Activated CD4-positive, CD25-positive, alpha-beta regulatory T cell treated with anti-CD3 and anti-CD28 coated beads, Interleukin-2, amount 50 U/mL, for 24 hours (primary cell): ENCODE measurements at regions not wholly inside any gene's neighbourhood (a gene's known extent, or its start where the extent isn't known, plus 50 kb on each side); places are given as distances from the start of the nearest gene placed in this dataset.

ENCODE experiments used
- ATAC-seq, 2 donors: fragments of 150-1000 bp; cut with Tn5 transposase; one replicate each; pipeline ENCODE4 v1.10.0; 2021; ENCODE audit warnings: mild to moderate bottlenecking in 1 of 2, moderate library complexity in 1 of 2

DNA sequence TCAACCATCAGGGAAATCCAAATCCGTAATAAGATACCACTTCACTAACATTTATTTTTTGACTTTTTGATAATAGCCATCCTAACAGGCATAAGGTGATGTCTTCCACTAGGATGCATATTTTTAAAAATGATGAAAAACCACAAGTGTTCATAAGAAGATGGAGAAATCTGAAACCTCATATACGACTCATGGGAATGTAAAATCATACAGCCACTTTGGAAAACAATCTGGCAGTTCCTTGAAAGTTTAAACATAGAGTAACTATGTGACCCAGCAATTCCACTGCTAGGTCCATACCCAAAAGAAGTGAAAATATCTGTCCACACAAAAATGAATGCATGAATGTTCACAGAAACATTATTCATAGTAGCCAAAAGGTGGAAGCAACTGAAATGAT lies 431.0 kb downstream of the ENC1 start:
- ATAC-seq, result no peak

DNA sequence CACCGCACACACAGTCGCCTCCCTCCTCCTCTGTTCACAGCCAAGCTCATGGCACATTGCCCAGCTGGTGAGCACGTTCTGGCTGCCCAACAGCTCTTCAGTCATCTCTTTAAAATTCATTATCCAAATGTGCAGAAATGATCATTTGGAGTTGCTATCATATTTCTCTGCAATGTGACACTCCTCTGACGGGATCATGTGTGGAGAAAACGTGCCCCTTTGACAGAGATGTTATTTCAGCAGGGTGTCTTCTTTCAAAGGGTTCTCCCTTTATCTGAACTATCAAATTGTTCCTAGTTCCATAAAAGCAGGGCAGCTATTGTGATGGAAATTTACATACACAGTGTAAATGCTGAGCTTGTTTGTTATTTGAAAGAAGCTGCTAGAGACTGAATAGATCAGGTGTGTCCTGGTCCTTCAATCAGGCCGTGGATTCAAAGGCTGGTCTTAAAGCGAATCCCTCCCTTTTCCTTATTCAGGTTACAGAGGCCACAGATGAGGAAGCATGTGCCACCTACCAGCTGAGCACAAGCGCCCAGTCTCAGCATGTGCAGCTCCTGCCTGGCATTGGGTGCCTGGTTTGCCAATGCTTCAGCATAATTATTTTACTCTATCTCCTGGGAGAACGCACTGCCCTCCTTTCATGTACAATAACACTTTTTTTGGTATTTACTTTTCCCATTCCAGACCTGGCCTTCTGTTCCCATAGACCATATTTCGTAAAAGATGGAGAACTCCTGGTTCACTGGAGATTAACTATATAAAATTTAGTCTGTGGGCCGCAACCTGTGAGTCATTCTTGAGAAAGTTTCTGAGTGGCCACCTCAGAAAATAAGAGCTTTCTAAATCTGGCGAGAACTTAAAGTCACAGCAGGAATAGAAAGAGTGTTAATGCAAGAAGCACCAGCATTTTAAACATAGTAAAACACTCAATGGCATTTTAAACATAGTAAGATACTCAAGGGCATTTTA lies 433.7 kb downstream of the ENC1 start:
- no peak for ATAC-seq

DNA sequence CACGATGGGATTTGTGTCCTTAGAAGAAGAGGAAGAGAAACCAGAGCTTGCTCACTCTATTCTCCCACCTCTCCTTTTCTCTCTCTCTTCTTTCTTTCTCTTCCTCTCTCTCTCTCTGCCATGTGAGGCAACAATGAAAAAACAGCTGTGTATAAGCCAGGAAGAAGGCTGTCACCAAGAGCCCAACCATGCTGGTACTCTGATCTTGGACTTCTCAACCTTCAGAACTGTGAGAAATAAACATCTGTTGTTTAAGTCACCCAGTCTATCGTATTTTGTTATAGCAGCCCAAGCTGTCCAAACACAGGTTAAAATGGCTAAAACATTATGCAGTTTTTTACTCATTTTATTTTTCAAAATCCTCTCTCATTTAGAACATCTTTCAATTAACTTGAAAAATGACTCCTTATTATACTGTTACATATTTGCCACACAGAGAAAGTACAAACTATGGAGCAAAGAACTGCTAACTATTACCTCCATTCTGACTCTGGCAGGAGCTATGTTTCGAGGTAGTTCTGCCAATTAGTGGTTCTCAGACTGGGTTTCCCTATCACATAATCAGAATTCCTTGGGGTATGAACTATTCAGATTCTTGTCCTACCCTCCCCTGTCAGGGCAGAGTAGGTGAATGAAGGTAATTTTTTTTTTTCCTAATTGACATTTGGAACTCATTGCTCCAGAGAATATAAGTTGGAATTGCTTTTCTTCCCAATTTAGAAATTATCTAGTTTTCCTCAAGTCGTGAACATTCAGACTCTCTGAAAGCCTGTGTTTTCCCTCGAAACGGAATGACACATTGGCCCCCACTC lies 434.6 kb downstream of the ENC1 start:
- ATAC-seq, result no peak

DNA sequence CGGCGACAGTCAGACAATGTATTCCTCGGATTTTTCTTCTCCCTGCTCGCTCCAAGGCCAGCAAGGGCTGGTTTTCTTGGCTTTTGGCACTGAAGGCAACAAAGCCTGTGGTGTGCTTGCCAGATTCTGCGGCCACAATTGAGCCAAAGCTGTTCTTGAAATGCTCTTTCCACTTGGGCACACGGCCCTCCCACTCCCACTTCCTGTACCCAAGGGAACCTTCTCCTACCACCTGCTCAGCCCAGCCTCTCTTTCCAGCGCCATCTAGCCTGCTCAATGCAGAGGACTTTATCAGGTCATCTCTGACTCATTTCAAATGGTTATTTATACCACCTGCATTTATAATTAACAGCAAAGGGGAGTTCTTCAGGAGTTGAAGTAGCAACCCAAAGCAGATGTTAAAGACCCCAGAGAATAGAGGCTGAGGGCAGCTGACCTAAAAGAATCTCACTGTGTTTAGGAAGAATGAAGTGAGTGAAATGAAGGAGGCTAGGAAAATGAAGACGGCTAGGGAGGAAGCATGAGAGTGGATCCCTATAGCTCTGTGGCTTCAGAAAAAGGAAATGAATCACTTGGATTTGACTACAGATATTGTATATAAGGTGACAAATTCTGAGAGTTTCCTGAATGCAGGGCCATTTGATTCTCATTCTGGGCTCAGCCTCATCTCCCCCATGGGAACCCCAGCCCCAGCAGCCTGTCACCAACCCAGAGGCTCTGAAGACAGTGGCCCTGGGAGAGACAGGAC lies 439.0 kb downstream of the ENC1 start:
- ATAC-seq, result peak in 1 of 2 donors; percentile 13

DNA sequence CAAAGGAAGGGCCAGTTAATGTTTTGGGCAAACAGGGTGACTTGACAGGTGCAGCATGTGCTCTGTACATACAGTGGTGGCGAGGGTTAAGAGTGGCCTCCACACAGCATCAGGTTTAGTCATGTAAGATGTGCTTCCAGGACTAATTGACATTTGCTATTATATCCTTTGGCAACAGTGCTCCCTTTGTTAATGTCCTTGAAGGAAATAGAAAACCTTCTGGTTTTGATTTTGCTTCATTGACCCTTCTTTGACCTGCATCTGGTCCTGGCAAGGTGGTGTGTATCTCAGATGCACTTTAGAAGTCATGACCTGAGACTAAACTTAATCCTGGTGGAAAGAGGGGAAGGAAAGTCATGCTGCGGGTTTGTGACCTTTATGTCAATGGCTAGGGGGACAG lies 440.0 kb downstream of the ENC1 start:
- no peak for ATAC-seq

DNA sequence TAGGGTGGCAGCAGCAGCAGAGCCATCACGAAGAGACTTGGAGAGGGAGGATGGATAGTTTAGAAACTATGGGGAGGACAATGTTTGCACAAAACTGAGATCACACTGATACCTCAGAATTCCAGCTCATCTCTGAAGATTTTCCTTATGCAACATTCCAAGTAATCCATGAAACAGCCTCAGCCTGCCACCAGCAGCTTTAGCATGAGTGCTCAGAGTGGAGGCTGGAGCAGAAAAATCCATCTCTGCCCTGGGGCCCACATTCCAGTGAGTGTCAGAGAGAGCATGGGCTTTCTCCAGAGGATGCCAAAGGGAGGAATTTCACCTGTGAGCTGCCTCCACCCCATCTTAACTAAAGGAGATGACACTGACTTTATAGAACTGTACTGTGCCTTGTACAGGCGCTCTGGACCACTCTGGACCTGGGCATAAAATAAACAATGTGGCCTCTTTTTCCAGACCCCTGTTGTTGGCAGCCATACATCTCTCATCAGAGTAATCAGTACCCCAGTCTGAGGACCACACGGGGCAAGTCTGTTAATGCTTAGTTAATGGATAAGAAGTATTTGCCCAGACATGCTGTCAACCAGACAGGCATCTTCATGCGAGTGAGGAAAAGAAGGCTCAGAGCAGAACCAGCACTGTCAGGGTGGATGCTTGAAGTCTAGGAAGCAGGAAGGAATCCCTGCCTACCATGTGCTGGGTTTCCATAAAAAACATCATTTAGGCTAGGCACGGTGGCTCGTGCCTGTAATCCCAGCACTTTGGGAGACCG lies 440.9 kb downstream of the ENC1 start:
- ATAC-seq, result no peak

DNA sequence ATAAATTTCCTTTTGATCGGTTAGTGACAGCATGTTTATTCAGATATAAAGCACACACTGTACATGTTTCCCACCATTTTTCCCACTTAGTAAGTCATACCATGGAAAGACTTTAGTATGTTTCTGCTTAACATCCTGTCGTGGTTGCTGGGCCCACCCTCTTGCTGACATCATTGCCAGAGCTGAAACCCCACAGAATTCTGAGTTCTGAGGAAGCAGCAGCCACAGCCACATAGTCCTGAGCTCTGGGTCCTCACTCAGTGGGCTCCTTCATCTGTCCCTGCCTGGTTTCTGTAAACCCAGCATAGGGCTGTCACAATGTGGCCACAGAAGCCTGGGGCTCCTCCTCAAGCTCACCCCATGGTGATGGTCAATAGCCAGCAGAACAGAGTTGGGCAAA lies 441.5 kb downstream of the ENC1 start:
- no peak for ATAC-seq

DNA sequence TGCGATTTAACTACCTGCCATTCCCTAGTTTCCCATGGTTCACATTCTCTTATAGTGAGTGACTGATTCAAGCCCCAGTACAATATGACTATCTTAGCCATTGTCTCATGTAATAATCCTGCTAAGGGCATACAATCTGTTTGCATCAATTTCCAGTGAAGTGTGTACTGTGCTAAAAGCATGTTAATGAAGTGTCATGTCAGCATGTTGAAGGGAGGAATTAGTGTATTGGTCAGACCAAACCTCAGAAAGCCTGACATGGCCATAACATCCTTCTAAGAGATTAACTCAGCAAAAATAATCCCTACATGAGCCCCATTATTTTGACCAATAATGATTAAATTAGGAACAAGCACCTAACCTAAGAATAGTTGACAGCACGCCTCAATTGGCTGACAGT lies 442.4 kb downstream of the ENC1 start:
- ATAC-seq, result no peak

DNA sequence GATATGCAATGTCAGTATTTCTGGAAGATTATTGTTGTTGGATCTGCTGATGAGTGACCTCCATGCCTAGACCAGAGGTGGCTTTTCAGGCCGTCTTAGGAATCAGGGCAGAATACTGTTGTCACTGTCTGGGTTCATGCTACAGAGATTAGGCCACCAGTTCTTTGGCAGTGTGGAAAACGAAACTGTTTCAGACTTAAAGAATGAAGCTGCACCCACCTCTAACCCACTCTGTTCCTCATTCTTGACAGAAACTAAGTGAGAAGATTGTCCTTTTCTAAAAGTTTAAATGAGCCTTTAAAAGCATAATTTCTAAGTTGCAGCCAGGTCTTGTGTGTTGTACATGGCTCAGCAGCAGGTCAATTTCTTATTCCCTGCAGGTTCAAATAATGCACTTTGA lies 444.3 kb downstream of the ENC1 start:
- ATAC-seq, result no peak

DNA sequence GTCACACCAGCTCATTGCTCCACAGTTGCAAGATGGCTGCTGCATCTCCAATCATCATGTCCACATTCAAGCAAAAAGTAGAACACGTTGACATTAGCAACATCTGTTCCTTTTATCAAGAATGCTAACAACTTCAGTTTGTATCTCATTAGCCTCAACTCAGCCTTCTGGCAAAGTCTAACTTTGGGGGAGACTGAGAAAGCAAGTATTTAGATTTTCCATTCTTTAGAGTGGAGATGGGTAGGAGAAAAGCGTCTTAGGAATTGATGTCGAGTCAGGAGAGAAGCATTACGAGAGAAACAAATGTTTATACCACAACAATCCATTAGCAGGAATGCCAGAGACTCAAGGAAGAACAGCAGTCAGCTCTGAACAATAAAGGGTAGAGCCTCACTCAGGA lies 446.3 kb downstream of the ENC1 start:
- no peak for ATAC-seq

DNA sequence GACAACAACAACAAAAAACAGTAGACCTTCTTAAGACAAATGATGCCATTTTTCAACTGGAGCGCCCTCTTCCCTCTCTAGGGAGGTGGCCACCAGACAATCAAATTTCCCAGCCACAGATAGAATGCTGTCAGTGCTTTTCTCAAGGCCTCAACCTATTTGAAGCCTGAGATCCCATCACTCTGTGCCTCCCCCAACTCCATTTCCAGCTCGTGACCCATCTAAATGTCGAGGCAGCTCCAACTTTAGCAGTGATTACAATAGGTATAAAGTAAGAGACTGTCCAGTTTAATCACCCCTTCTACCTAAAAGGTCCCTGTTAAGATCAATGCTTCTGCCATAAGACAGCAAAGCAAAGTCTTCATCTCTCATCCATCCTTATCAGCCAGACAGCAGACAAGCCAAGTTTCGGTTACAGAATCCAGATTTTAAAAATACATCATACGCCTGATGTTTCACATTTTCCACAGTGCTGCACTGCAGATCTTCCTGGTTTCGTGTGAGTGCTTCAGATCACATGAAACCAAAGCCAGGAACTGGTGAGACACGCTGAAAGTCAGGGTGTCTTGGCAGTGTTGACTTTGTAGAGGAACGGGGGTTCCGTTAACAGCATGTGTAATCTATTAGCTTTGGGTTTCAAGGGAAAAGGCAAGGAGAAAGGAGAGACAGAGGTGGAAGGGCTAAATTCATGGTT lies 447.8 kb downstream of the ENC1 start:
- no peak for ATAC-seq

DNA sequence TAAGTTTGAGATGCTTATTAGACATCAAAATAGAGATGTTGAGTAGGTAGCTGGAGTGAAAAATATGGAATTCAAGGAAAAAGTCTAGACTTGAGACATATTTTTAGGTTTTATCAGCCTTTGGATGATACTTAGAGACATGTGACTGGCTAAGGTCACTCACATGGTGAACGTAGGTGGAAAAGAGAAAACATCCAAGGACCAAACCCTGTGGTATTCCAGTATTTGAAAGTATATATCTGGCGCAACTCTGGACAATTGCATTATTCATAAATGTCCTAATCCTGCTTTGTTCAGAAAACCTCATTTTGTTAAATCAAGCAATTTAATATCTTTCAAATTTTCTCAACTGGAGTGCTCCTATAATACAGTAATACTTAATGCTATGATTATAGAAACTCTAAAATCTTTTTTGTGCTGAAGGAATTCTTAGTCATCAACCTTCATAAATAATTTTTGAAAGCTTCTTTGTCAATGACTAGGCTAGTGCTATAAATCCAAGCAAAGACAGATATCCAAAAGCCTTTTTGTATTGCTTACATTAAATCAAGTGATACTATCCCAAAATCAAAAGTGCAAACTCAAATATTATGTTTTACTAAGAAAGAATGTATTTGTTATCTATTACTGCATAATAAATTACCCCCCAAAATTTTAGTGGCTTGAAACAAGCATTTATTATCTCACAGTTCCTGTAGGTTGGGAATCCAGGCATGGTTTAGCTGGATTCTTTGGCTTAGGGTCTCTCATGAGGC lies 452.0 kb downstream of the ENC1 start:
- ATAC-seq, result no peak

DNA sequence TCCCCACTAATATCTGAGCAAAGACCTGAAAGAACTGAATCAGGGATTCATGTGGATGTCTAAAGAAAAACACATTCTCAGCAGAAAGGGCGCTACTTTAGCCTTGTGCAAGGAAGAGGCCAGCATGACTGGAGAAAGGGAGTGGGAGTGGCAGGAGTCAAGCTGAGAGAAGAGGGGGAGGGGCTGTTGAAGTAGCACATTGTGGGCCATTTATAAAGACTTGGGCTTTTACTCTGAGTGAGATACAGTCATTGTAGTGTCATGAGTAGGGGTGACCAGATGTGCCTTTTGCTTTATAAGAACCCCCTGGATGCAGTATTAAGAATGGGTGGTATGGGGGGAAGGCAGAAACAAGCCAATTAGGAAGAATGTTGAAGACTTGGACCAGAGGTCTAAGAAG lies 452.8 kb downstream of the ENC1 start:
- ATAC-seq, result no peak

DNA sequence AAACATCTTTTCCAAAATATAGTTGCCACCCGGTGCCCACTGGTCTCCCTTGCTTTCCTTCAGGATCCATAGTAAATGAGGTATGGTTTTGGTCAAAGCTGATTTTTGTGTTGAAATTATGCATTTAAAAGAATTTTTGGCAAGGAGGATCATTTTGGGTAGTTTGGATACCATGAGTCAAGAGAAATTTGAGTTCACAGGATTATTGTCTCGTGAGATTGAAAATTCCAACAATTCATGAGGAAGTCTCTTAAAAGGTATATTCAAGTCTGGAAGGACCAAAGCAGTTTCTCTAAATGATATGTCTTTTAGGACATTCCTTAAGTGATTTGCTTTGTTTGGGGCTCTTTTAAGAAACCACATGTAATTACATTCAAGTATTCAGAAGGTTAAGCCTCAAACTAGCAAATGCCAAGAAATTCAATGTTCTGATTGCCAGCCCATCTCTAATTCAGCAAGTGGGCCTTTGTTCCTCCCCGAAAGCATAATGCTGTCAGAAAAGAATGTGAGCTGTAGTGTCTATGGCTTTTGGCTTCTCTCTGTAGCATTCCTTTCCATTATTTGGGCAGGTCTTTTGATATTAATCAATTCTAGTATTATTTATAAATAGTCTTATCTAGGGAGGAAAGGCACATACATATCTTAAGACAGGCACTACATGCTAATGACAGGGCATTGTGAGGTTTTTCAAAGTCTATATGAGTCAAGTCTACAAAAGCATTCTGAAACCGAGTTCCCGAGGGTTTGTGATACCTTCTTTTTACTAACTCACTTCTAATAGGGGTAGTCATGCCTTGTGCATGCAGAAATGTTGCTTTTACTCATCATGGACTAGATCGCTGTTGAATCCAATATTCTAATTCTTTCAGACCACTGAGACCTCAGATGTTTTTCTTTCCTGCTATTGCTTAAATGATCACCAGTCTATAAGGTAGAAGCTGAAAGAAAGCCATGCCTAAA lies 453.9 kb downstream of the ENC1 start:
- ATAC-seq, result no peak

DNA sequence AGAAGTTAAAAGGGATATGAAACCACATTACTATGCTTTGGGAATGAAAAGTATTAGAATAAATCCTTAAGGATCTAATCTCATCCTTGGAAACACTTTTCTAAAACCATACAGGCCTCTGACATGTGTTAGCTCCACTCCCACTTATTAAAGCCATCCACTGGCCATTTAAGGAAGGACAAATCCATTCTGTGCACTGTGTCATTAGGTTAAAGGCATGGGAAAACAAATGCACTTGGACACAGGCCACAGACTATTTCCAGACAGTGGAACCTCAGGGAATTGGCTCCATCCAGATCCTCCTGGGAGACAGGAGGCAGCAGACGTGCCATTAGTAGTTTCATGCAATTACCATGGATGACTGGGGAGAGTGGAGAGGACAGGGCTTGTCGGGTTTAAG lies 454.9 kb downstream of the ENC1 start:
- ATAC-seq, result no peak

DNA sequence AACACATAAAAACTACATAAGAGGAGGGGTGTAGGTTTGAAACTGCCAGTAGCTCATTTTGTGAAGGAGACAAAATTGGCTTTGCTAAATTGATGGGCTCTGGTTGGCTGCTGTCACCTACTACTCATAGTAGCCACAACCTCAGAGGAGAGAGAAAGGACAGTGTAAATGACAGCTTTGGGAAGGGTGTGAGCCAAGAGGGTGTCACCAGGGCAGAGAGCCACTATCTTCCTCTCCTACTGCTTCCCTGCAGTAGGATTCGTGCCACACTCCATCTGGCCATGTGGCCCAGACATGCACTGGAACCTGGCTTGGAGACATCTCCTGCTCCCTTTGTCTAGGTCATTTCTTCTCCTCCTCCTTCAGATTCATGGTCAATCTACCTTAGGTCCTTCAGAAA lies 455.9 kb downstream of the ENC1 start:
- ATAC-seq, result no peak

DNA sequence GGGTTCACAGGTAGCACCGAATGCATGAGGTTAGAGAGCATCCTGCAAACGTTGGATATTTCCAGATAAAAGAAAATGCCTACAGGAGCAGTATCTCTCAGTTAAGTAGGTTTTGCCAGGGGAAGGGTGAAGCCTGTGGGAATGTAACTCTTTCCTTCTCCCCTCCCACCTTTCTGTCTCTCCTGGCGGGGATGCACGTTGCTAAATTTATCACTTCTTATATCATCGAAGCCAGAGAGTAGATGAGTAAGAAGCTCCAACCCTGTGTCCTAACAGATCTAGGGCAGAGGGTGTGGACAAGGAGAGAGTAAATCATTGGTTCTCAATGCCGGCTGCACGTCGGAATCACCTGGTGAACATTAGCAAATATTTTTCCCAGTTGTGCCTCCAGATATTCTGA lies 457.5 kb downstream of the ENC1 start:
- ATAC-seq, result no peak

DNA sequence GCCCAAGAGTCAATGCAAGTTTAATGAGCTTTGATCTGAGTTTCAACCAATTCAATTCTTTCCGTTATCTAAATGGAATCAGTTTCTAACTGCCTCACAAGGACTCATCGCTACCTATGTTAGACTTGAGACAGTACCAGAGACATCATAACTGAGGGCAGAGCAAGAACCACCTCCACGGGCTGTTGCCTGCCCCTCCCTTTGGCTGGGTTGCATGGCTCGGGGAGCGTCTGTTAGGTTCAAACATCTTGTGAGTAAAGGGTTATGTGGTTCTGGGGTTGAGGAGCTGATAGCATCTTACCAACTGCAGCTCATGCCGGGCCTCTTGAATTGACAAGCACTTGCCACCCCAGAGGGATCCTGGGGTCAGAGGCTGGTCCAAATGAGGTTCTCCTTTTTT lies 457.9 kb downstream of the ENC1 start:
- ATAC-seq, result peak in 1 of 2 donors; percentile 36

DNA sequence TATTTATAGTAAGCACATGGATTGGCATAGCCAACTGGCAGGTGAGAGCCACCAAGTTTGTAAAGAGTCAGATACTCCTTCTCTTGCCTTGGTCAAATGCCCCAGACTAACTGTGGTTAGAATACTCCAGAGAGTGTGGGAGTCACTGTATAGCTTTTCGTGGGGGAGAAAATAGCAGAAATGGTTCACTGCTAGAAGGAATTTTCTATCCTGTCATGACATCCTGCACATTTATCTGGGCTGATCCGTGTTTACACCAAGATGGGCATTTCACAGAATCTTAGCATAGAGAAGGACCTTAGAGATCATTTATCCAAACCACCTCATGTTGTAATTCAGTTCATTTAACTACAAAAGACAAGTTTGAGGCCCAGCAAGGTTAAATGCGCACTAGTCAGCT lies 460.8 kb downstream of the ENC1 start:
- no peak for ATAC-seq

DNA sequence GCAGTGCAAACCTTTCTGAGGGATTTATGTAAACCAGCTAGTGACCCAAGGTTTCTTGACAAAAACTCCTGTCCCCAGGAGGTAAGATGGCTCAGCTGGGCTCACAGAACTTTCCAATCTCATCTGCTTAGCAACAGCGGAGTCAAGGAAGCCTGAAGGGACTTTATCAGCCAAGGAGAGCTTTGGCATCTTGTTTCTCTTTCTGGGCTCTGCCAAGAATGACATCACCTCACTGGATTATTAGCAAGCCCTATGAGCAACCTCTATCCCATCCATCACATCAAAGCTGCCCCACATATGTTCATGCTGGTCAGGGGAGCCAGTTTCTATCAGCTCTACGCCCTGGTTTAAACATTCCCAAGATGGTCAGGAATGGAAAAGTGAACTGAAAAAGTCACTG lies 461.3 kb downstream of the ENC1 start:
- ATAC-seq, result no peak
